GM12865 (cell line): ENCODE measurements at regions not wholly inside any gene's neighbourhood (a gene's known extent, or its start where the extent isn't known, plus 50 kb on each side); places are given as distances from the start of the nearest gene placed in this dataset.

Experiments used
- DNase-seq: peaks from one replicate; pipeline ENCODE4 v3.0.0; 2010; ENCODE audit warnings: low read depth
- H3K4me3 ChIP-seq: 2 replicates; pipeline ENCODE4 v1.5.1; 2011; ENCODE audit warnings: mild to moderate bottlenecking, low read depth, low read length, control low read depth
- TF ChIP-seq, protein P1 (sequence below): IDR thresholded peaks from 2 replicates; pipeline ENCODE4 v1.5.1; 2011; ENCODE audit warnings: low read length, control low read depth, low read depth, inconsistent platforms; ENCODE audit not compliant: insufficient read depth; ENCODE audit errors: missing control alignments

DNA sequence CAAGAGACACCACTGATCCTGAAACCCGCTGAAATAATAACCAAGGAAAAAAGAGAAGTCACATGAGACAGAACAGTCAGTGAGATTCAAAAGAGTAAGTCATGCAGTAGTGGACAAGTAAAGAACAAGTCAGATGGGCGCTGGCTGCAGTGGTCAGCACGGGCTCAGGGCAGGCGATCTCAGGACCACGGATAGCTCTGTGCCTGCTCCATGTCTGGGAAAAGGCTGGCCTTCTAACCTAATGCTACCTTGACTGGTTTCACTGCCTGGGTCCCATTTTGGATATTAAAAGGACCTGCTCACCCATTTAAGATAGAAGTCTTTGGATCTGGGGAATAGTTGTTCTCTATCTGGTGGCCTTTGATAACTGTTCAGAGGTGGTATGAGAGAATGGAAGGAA lies 61.7 kb upstream of the LCLAT1 start:
- no peak for DNase-seq
- no peak overlapping the region for H3K4me3 ChIP-seq
- TF ChIP-seq, protein P1, sequence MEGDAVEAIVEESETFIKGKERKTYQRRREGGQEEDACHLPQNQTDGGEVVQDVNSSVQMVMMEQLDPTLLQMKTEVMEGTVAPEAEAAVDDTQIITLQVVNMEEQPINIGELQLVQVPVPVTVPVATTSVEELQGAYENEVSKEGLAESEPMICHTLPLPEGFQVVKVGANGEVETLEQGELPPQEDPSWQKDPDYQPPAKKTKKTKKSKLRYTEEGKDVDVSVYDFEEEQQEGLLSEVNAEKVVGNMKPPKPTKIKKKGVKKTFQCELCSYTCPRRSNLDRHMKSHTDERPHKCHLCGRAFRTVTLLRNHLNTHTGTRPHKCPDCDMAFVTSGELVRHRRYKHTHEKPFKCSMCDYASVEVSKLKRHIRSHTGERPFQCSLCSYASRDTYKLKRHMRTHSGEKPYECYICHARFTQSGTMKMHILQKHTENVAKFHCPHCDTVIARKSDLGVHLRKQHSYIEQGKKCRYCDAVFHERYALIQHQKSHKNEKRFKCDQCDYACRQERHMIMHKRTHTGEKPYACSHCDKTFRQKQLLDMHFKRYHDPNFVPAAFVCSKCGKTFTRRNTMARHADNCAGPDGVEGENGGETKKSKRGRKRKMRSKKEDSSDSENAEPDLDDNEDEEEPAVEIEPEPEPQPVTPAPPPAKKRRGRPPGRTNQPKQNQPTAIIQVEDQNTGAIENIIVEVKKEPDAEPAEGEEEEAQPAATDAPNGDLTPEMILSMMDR, result no peak

DNA sequence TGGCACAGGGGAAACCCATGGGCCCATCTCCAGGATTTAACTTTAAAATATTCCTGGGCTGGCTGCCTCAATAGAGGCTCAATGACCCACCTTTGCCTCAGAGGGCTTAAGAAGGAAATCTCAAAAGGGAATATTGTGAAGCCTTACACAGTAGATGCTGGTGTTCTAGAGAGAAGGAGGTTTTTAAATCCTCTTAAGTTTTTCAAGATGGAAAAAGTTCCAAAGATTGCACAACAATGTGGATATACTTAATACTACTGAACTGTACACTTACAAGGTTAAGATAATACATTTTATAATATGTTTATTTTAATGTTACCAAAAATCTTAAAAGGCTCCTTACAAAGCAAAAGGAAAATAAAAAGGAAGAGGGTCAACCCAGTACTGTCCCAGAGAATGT lies 54.9 kb upstream of the LCLAT1 start:
- H3K4me3 ChIP-seq, result no peak overlapping the region
- TF ChIP-seq, protein P1, result no peak
- no peak for DNase-seq

DNA sequence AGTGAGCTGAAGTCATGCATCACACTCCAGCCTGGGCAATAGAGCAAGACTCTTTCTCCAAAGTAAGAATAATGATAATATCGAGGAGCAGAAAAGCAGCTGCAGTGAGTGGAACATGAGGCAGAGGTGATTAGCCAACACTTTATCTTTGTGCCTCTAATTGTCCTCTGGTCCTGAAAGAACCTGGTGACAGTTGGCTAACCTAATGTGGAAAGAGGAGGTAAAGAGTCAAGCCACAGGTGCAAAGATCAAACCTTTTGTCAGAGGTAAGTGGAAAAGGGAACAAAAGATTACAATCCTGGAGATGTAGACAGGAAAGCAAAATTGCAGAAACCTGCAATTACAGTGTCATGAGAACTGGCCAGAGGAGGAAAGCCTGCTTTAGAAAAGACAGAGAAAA lies 53.5 kb upstream of the LCLAT1 start:
- DNase-seq, result no peak
- no peak overlapping the region for H3K4me3 ChIP-seq
- TF ChIP-seq, protein P1, result no peak

DNA sequence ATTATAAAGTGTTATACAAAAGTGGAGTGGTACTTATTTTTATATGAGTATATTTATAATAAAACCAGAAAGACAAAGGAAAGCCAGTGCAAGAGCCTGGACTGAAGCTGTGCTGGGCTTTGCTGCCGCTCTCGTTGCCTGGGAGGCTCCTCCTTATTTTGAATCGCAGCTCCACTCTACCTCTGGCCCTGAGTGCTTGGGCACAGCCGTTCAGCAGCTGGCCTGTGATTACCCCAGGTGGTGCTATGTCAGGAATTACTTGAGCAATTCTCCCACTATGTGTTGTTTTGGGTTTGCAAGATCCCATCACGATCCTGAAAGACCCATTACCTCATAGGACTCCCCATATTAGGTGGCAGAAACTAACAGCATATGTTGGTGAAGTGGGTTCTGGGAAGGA lies 53.0 kb upstream of the LCLAT1 start:
- TF ChIP-seq, protein P1, result no peak
- no peak overlapping the region for H3K4me3 ChIP-seq
- no peak for DNase-seq

DNA sequence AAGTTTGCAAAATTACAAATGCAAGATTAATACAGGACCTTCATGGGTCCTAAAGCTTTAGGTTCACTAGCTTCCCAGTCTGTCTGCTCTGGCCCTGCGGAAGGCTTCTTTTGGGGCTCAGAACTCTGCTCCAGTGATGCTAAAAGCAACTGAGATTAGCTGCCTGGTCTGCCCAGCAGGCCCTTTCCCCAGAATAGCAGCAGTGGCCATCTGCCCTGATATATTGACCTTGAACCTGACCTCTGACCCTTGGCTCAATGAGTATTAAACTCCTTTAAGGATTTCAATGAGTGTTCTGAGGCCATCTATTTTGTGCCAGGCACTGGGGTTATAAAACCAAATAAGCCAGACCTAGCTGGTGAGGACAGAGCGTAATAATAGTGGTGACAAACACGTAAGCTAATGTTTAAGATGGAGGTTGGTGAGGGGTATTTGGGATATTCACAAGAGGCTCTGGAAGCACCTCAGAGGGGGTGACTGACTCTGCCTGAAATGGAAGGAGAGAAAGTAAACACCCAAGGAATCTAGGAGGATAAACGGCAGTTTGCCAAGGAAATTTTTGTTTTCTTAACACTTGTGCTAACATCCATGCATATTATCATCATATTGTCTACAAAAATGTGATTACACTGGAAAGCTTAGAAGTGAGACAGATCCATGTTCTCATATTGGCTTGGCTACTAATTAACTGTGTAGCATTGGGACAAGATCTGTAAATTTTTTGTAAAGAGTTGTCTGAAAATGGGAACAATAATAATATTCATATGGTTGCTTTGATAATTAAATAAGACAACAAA lies 50.4 kb upstream of the LCLAT1 start:
- no peak overlapping the region for H3K4me3 ChIP-seq
- TF ChIP-seq, protein P1, result no peak
- DNase-seq, result no peak
